H1 (cell line): ENCODE measurements at regions not wholly inside any gene's neighbourhood (a gene's known extent, or its start where the extent isn't known, plus 50 kb on each side); places are given as distances from the start of the nearest gene placed in this dataset.

ENCODE experiments used
- CTCF ChIA-PET: fragments of 300-600 bp; sonication (Branson Sonifier 250); formaldehyde crosslinking; loops from one replicate; lab custom pipeline; 2021; ENCODE audit not compliant: partially characterized antibody; lab: Charles Lee
- POLR2A ChIA-PET: fragments of 300-600 bp; sonication (Branson Sonifier 250); formaldehyde crosslinking; loops from one replicate; lab custom pipeline; 2021; ENCODE audit warnings: inconsistent platforms; ENCODE audit not compliant: partially characterized antibody; lab: Charles Lee
- DNase-seq, 2 experiments: peaks; one replicate each; pipeline versions ENCODE4 v3.0.0 to v3.0.0-alpha.2; 2010 to 2022; ENCODE audit warnings: low spot score in 2 of 2, low read depth in 1 of 2, mixed read lengths in 1 of 2
- FAIRE-seq: peaks from 2 replicates; lab custom pipeline; 2011; peaks lifted over from hg19 to GRCh38; lab: Jason Lieb, UNC
- H2AFZ ChIP-seq: 2 replicates; pipeline ENCODE4 v1.8.1; 2012; ENCODE audit warnings: low read length, inconsistent platforms
- H2AK5ac ChIP-seq: 2 replicates; pipeline ENCODE4 v1.6.1; 2013; ENCODE audit warnings: low read depth, low read length
- H2BK120ac ChIP-seq: replicated peaks from 2 replicates; pipeline ENCODE3; 2013; ENCODE audit warnings: low read depth, low read length, inconsistent platforms
- H2BK12ac ChIP-seq: 2 replicates; pipeline ENCODE4 v1.6.1; 2013; ENCODE audit warnings: low read depth, low read length
- H2BK15ac ChIP-seq: 2 replicates; pipeline ENCODE4 v1.6.1; 2013; ENCODE audit warnings: low read length
- H2BK20ac ChIP-seq: 2 replicates; pipeline ENCODE4 v1.6.1; 2013; ENCODE audit warnings: low read length
- H2BK5ac ChIP-seq: 2 replicates; pipeline ENCODE4 v1.6.1; 2013; ENCODE audit warnings: low read depth, low read length
- H3K14ac ChIP-seq: 2 replicates; pipeline ENCODE4 v1.6.1; 2013; ENCODE audit warnings: inconsistent platforms; ENCODE audit not compliant: insufficient read length
- H3K18ac ChIP-seq: 2 replicates; pipeline ENCODE4 v1.6.1; 2013; ENCODE audit warnings: low read length; ENCODE audit errors: extremely low read depth
- H3K23ac ChIP-seq: 2 replicates; pipeline ENCODE4 v1.6.1; 2013; ENCODE audit warnings: inconsistent platforms; ENCODE audit not compliant: insufficient read length
- H3K23me2 ChIP-seq: 2 replicates; pipeline ENCODE4 v1.6.1; 2013; ENCODE audit warnings: low read depth, low read length
- H3K27ac ChIP-seq: 2 replicates; pipeline ENCODE4 v1.6.1; 2011; ENCODE audit warnings: low read depth, low read length, inconsistent platforms
- H3K27me3 ChIP-seq, 4 experiments: replicated peaks in 1 of 4; 1 replicate in 1 of 4; 2 replicates in 3 of 4; pipeline versions ENCODE4 v1.6.1 to v1.8.1; 2011 to 2013; ENCODE audit warnings: low read length in 3 of 4, mild to moderate bottlenecking in 3 of 4, inconsistent platforms in 2 of 4, mixed read lengths in 2 of 4, moderate library complexity in 1 of 4; ENCODE audit not compliant: control insufficient read depth in 3 of 4, insufficient read depth in 3 of 4; ENCODE audit errors: extremely low read depth in 1 of 4
- H3K36me3 ChIP-seq, 4 experiments: 2 replicates each; pipeline versions ENCODE4 v1.6.1 to v1.8.1; 2011 to 2013; ENCODE audit warnings: mild to moderate bottlenecking in 4 of 4, low read length in 3 of 4, moderate library complexity in 2 of 4, control low read depth in 1 of 4, inconsistent platforms in 1 of 4; ENCODE audit not compliant: insufficient read depth in 4 of 4, control insufficient read depth in 2 of 4
- H3K4ac ChIP-seq: replicated peaks from 2 replicates; pipeline ENCODE3; 2013; ENCODE audit warnings: low read length, low read depth, mixed read lengths, inconsistent platforms; ENCODE audit not compliant: insufficient read length
- H3K4me1 ChIP-seq, 4 experiments: replicated peaks in 1 of 4; 1 replicate in 1 of 4; 2 replicates in 3 of 4; pipeline versions ENCODE4 v1.6.1 to v1.8.1; 2011 to 2013; ENCODE audit warnings: low read length in 3 of 4, inconsistent platforms in 2 of 4, mixed read lengths in 1 of 4; ENCODE audit not compliant: insufficient read depth in 4 of 4, control insufficient read depth in 3 of 4
- H3K4me2 ChIP-seq, 2 experiments: 2 replicates each; pipeline versions ENCODE4 v1.6.1 to v1.8.1; 2011 to 2013; ENCODE audit warnings: low read depth in 2 of 2, low read length in 2 of 2, control low read depth in 1 of 2, inconsistent platforms in 1 of 2, mild to moderate bottlenecking in 1 of 2; ENCODE audit not compliant: insufficient read depth in 1 of 2
- H3K4me3 ChIP-seq, 4 experiments: fragments of 200-600, 300-600 bp in 1 of 4; sonication (generic), shearing (Covaris generic), sonication (Bioruptor Twin) in 1 of 4; 2 replicates each; pipeline versions ENCODE4 v1.5.1 to v1.8.1; 2011 to 2016; ENCODE audit warnings: low read length in 4 of 4, low read depth in 3 of 4, control low read depth in 2 of 4, inconsistent platforms in 2 of 4, mild to moderate bottlenecking in 2 of 4, mixed read lengths in 1 of 4, moderate library complexity in 1 of 4; ENCODE audit not compliant: insufficient read depth in 2 of 4; ENCODE audit errors: extremely low read depth in 1 of 4
- H3K56ac ChIP-seq: replicated peaks from 2 replicates; pipeline ENCODE3; 2013; ENCODE audit warnings: low read depth, mild to moderate bottlenecking, mixed read lengths, low read length, inconsistent platforms; ENCODE audit not compliant: insufficient read length
- H3K79me1 ChIP-seq: 2 replicates; pipeline ENCODE4 v1.6.1; 2013; ENCODE audit warnings: low read depth, low read length, control low read depth
- H3K79me2 ChIP-seq, 2 experiments: 2 replicates each; pipeline versions ENCODE4 v1.6.1 to v1.8.1; 2012 to 2013; ENCODE audit warnings: low read length in 2 of 2, mild to moderate bottlenecking in 2 of 2, inconsistent platforms in 1 of 2; ENCODE audit not compliant: insufficient read depth in 2 of 2, control insufficient read depth in 1 of 2
- H3K9ac ChIP-seq, 4 experiments: replicated peaks in 1 of 4; 1 replicate in 1 of 4; 2 replicates in 3 of 4; pipeline versions ENCODE4 v1.6.1 to v1.8.1; 2011 to 2013; ENCODE audit warnings: low read depth in 3 of 4, low read length in 3 of 4, control low read depth in 2 of 4, mild to moderate bottlenecking in 2 of 4, moderate library complexity in 2 of 4, inconsistent platforms in 1 of 4; ENCODE audit errors: extremely low read depth in 1 of 4
- H3K9me3 ChIP-seq, 2 experiments: 2 replicates each; pipeline versions ENCODE4 v1.6.1 to v1.8.1; 2012 to 2013; ENCODE audit warnings: mild to moderate bottlenecking in 2 of 2, moderate library complexity in 2 of 2, control low read depth in 1 of 2, inconsistent platforms in 1 of 2, low read depth in 1 of 2, low read length in 1 of 2, mixed read lengths in 1 of 2; ENCODE audit not compliant: insufficient read depth in 2 of 2
- H4K20me1 ChIP-seq, 2 experiments: replicated peaks in 1 of 2; 2 replicates each; pipeline versions ENCODE3 to v1.8.1; 2011 to 2013; ENCODE audit warnings: inconsistent platforms in 2 of 2, low read length in 2 of 2, mild to moderate bottlenecking in 1 of 2; ENCODE audit not compliant: insufficient read depth in 2 of 2, control insufficient read depth in 1 of 2
- H4K5ac ChIP-seq: 2 replicates; pipeline ENCODE4 v1.6.1; 2013; ENCODE audit warnings: low read length, low read depth, mixed read lengths, inconsistent platforms; ENCODE audit not compliant: insufficient read length
- H4K8ac ChIP-seq: 2 replicates; pipeline ENCODE4 v1.8.0; 2013; ENCODE audit warnings: mild to moderate bottlenecking, moderate library complexity, low read length, inconsistent platforms; ENCODE audit not compliant: insufficient read depth; ENCODE audit errors: extremely low read depth
- H4K91ac ChIP-seq: replicated peaks from 2 replicates; pipeline ENCODE3; 2013; ENCODE audit warnings: low read length, mixed read lengths, inconsistent platforms; ENCODE audit not compliant: insufficient read length
- FOSL1 ChIP-seq: IDR thresholded peaks from 2 replicates; pipeline ENCODE4 v1.6.1; 2011; ENCODE audit warnings: mild to moderate bottlenecking, low read depth, low read length, moderate library complexity; ENCODE audit not compliant: insufficient read depth
- SAP30 ChIP-seq: fragments of 300-600 bp; sonication (generic); IDR thresholded peaks from 2 replicates; pipeline ENCODE4 v1.7.1; 2012; ENCODE audit warnings: low read length, moderate library complexity, mild to moderate bottlenecking, inconsistent platforms; ENCODE audit not compliant: insufficient read depth, insufficient replicate concordance
- YY1 ChIP-seq: IDR thresholded peaks from 2 replicates; pipeline ENCODE4 v1.6.1; 2011; ENCODE audit warnings: low read depth, mild to moderate bottlenecking, low read length
- WGBS, 2 experiments: shearing (Covaris generic) in 1 of 2; methylation state at CpG; one replicate each; pipeline versions ENCODE4 v1.1.6 to v1.1.7; 2013 to 2015; ENCODE audit warnings: low lambda C conversion rate in 2 of 2, mixed read lengths in 2 of 2, inconsistent platforms in 1 of 2, low coverage in 1 of 2, missing lambda C conversion rate in 1 of 2; ENCODE audit not compliant: insufficient replicate concordance in 2 of 2, insufficient coverage in 1 of 2, insufficient read length in 1 of 2; ENCODE audit errors: extremely low coverage in 1 of 2, missing lambda C conversion rate in 1 of 2; 5-methylcytosine and 5-hydroxymethylcytosine counted together

DNA sequence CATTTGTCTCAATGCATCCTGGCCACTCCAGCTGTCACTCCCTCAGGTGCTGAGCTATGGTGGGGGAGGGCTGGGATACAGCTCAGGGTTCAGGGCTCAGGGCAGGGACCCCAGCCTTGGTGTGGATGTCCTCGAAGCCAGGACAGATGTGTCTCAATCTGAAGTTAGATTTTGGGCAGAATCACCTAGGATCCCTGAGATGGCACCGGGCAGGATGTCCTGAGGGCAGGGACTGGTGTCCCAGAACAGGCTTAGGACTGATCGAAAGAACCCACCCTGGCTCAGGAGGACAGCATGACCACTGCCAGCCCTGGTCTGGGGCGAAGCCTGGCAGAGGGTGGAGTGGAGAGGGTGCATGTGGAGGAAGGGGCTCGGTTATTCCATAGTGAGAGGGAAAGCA lies 96.8 kb upstream of the THY1 start:
- no peaks in the 10 kb centered on the region for H3K9me3 ChIP-seq
- H2BK20ac ChIP-seq: no peak overlapping the region
- no peak overlapping the region for H3K9ac ChIP-seq
- peaks cover 0 to 4% of the 10 kb centered on the region in 2 experiments for H4K20me1 ChIP-seq
- H3K18ac ChIP-seq: no peak overlapping the region
- no peak overlapping the region for H4K8ac ChIP-seq
- no peak overlapping the region for H3K4ac ChIP-seq
- no peaks in the 10 kb centered on the region for H3K36me3 ChIP-seq
- no peak overlapping the region for H3K23ac ChIP-seq
- no peaks in the 10 kb centered on the region for H3K79me2 ChIP-seq
- DNase-seq: no peak
- H3K27me3 ChIP-seq: no peaks in the 10 kb centered on the region
- H4K91ac ChIP-seq: no peak overlapping the region
- no peaks in the 10 kb centered on the region for H3K23me2 ChIP-seq
- ChIA-PET CTCF (interaction anchor here (0.6 to 6.2 kb wide), 10 partner anchors 14 to 207 kb away, joined by 3 to 92 read pairs (median 4); no protein-coding TSS in a partner anchor), POLR2A (interaction anchor here (0.9 kb wide), 1 partner anchor 16 kb away, joined by 3 read pairs; no protein-coding TSS in a partner anchor)
- no peak overlapping the region for H3K27ac ChIP-seq
- TF ChIP-seq SAP30: no peak
- TF ChIP-seq YY1: no peak
- no peak for TF ChIP-seq FOSL1
- WGBS, 2 experiments: 65% methylated on average over 5 of the region's 5 CpGs; no CpG with 5 or more reads in 1 of the 2 experiments
- H2BK15ac ChIP-seq: no peak overlapping the region
- no peak for FAIRE-seq
- H3K14ac ChIP-seq: no peak overlapping the region
- H4K5ac ChIP-seq: no peak overlapping the region
- no peak overlapping the region for H3K4me2 ChIP-seq
- H3K79me1 ChIP-seq: no peaks in the 10 kb centered on the region
- no peak overlapping the region for H2BK120ac ChIP-seq
- no peaks in the 10 kb centered on the region; a peak in 1 of 7 replicates for H3K4me1 ChIP-seq
- H2BK12ac ChIP-seq: no peak overlapping the region
- no peak overlapping the region for H2AK5ac ChIP-seq
- H3K4me3 ChIP-seq: no peak overlapping the region
- no peak overlapping the region for H2AFZ ChIP-seq
- no peak overlapping the region for H2BK5ac ChIP-seq
- H3K56ac ChIP-seq: no peak overlapping the region
